H1 (cell line): ENCODE measurements at regions not wholly inside any gene's neighbourhood (a gene's known extent, or its start where the extent isn't known, plus 50 kb on each side); places are given as distances from the start of the nearest gene placed in this dataset.

Experiments
- CTCF ChIA-PET: fragments of 300-600 bp; sonication (Branson Sonifier 250); formaldehyde crosslinking; loops from one replicate; lab custom pipeline; 2021; ENCODE audit not compliant: partially characterized antibody; lab: Charles Lee
- POLR2A ChIA-PET: fragments of 300-600 bp; sonication (Branson Sonifier 250); formaldehyde crosslinking; loops from one replicate; lab custom pipeline; 2021; ENCODE audit warnings: inconsistent platforms; ENCODE audit not compliant: partially characterized antibody; lab: Charles Lee
- DNase-seq, 2 experiments: peaks; one replicate each; pipeline versions ENCODE4 v3.0.0 to v3.0.0-alpha.2; 2010 to 2022; ENCODE audit warnings: low spot score in 2 of 2, low read depth in 1 of 2, mixed read lengths in 1 of 2
- FAIRE-seq: peaks from 2 replicates; lab custom pipeline; 2011; peaks lifted over from hg19 to GRCh38; lab: Jason Lieb, UNC
- H2AFZ ChIP-seq: 2 replicates; pipeline ENCODE4 v1.8.1; 2012; ENCODE audit warnings: low read length, inconsistent platforms
- H2AK5ac ChIP-seq: 2 replicates; pipeline ENCODE4 v1.6.1; 2013; ENCODE audit warnings: low read depth, low read length
- H2BK120ac ChIP-seq: replicated peaks from 2 replicates; pipeline ENCODE3; 2013; ENCODE audit warnings: low read depth, low read length, inconsistent platforms
- H2BK12ac ChIP-seq: 2 replicates; pipeline ENCODE4 v1.6.1; 2013; ENCODE audit warnings: low read depth, low read length
- H2BK15ac ChIP-seq: 2 replicates; pipeline ENCODE4 v1.6.1; 2013; ENCODE audit warnings: low read length
- H2BK20ac ChIP-seq: 2 replicates; pipeline ENCODE4 v1.6.1; 2013; ENCODE audit warnings: low read length
- H2BK5ac ChIP-seq: 2 replicates; pipeline ENCODE4 v1.6.1; 2013; ENCODE audit warnings: low read depth, low read length
- H3K14ac ChIP-seq: 2 replicates; pipeline ENCODE4 v1.6.1; 2013; ENCODE audit warnings: inconsistent platforms; ENCODE audit not compliant: insufficient read length
- H3K18ac ChIP-seq: 2 replicates; pipeline ENCODE4 v1.6.1; 2013; ENCODE audit warnings: low read length; ENCODE audit errors: extremely low read depth
- H3K23ac ChIP-seq: 2 replicates; pipeline ENCODE4 v1.6.1; 2013; ENCODE audit warnings: inconsistent platforms; ENCODE audit not compliant: insufficient read length
- H3K23me2 ChIP-seq: 2 replicates; pipeline ENCODE4 v1.6.1; 2013; ENCODE audit warnings: low read depth, low read length
- H3K27ac ChIP-seq: 2 replicates; pipeline ENCODE4 v1.6.1; 2011; ENCODE audit warnings: low read depth, low read length, inconsistent platforms
- H3K27me3 ChIP-seq, 4 experiments: replicated peaks in 1 of 4; 1 replicate in 1 of 4; 2 replicates in 3 of 4; pipeline versions ENCODE4 v1.6.1 to v1.8.1; 2011 to 2013; ENCODE audit warnings: low read length in 3 of 4, mild to moderate bottlenecking in 3 of 4, inconsistent platforms in 2 of 4, mixed read lengths in 2 of 4, moderate library complexity in 1 of 4; ENCODE audit not compliant: control insufficient read depth in 3 of 4, insufficient read depth in 3 of 4; ENCODE audit errors: extremely low read depth in 1 of 4
- H3K36me3 ChIP-seq, 4 experiments: 2 replicates each; pipeline versions ENCODE4 v1.6.1 to v1.8.1; 2011 to 2013; ENCODE audit warnings: mild to moderate bottlenecking in 4 of 4, low read length in 3 of 4, moderate library complexity in 2 of 4, control low read depth in 1 of 4, inconsistent platforms in 1 of 4; ENCODE audit not compliant: insufficient read depth in 4 of 4, control insufficient read depth in 2 of 4
- H3K4ac ChIP-seq: replicated peaks from 2 replicates; pipeline ENCODE3; 2013; ENCODE audit warnings: low read length, low read depth, mixed read lengths, inconsistent platforms; ENCODE audit not compliant: insufficient read length
- H3K4me1 ChIP-seq, 4 experiments: replicated peaks in 1 of 4; 1 replicate in 1 of 4; 2 replicates in 3 of 4; pipeline versions ENCODE4 v1.6.1 to v1.8.1; 2011 to 2013; ENCODE audit warnings: low read length in 3 of 4, inconsistent platforms in 2 of 4, mixed read lengths in 1 of 4; ENCODE audit not compliant: insufficient read depth in 4 of 4, control insufficient read depth in 3 of 4
- H3K4me2 ChIP-seq, 2 experiments: 2 replicates each; pipeline versions ENCODE4 v1.6.1 to v1.8.1; 2011 to 2013; ENCODE audit warnings: low read depth in 2 of 2, low read length in 2 of 2, control low read depth in 1 of 2, inconsistent platforms in 1 of 2, mild to moderate bottlenecking in 1 of 2; ENCODE audit not compliant: insufficient read depth in 1 of 2
- H3K4me3 ChIP-seq, 4 experiments: fragments of 200-600, 300-600 bp in 1 of 4; sonication (generic), shearing (Covaris generic), sonication (Bioruptor Twin) in 1 of 4; 2 replicates each; pipeline versions ENCODE4 v1.5.1 to v1.8.1; 2011 to 2016; ENCODE audit warnings: low read length in 4 of 4, low read depth in 3 of 4, control low read depth in 2 of 4, inconsistent platforms in 2 of 4, mild to moderate bottlenecking in 2 of 4, mixed read lengths in 1 of 4, moderate library complexity in 1 of 4; ENCODE audit not compliant: insufficient read depth in 2 of 4; ENCODE audit errors: extremely low read depth in 1 of 4
- H3K56ac ChIP-seq: replicated peaks from 2 replicates; pipeline ENCODE3; 2013; ENCODE audit warnings: low read depth, mild to moderate bottlenecking, mixed read lengths, low read length, inconsistent platforms; ENCODE audit not compliant: insufficient read length
- H3K79me1 ChIP-seq: 2 replicates; pipeline ENCODE4 v1.6.1; 2013; ENCODE audit warnings: low read depth, low read length, control low read depth
- H3K79me2 ChIP-seq, 2 experiments: 2 replicates each; pipeline versions ENCODE4 v1.6.1 to v1.8.1; 2012 to 2013; ENCODE audit warnings: low read length in 2 of 2, mild to moderate bottlenecking in 2 of 2, inconsistent platforms in 1 of 2; ENCODE audit not compliant: insufficient read depth in 2 of 2, control insufficient read depth in 1 of 2
- H3K9ac ChIP-seq, 4 experiments: replicated peaks in 1 of 4; 1 replicate in 1 of 4; 2 replicates in 3 of 4; pipeline versions ENCODE4 v1.6.1 to v1.8.1; 2011 to 2013; ENCODE audit warnings: low read depth in 3 of 4, low read length in 3 of 4, control low read depth in 2 of 4, mild to moderate bottlenecking in 2 of 4, moderate library complexity in 2 of 4, inconsistent platforms in 1 of 4; ENCODE audit errors: extremely low read depth in 1 of 4
- H3K9me3 ChIP-seq, 2 experiments: 2 replicates each; pipeline versions ENCODE4 v1.6.1 to v1.8.1; 2012 to 2013; ENCODE audit warnings: mild to moderate bottlenecking in 2 of 2, moderate library complexity in 2 of 2, control low read depth in 1 of 2, inconsistent platforms in 1 of 2, low read depth in 1 of 2, low read length in 1 of 2, mixed read lengths in 1 of 2; ENCODE audit not compliant: insufficient read depth in 2 of 2
- H4K20me1 ChIP-seq, 2 experiments: replicated peaks in 1 of 2; 2 replicates each; pipeline versions ENCODE3 to v1.8.1; 2011 to 2013; ENCODE audit warnings: inconsistent platforms in 2 of 2, low read length in 2 of 2, mild to moderate bottlenecking in 1 of 2; ENCODE audit not compliant: insufficient read depth in 2 of 2, control insufficient read depth in 1 of 2
- H4K5ac ChIP-seq: 2 replicates; pipeline ENCODE4 v1.6.1; 2013; ENCODE audit warnings: low read length, low read depth, mixed read lengths, inconsistent platforms; ENCODE audit not compliant: insufficient read length
- H4K8ac ChIP-seq: 2 replicates; pipeline ENCODE4 v1.8.0; 2013; ENCODE audit warnings: mild to moderate bottlenecking, moderate library complexity, low read length, inconsistent platforms; ENCODE audit not compliant: insufficient read depth; ENCODE audit errors: extremely low read depth
- H4K91ac ChIP-seq: replicated peaks from 2 replicates; pipeline ENCODE3; 2013; ENCODE audit warnings: low read length, mixed read lengths, inconsistent platforms; ENCODE audit not compliant: insufficient read length
- KDM1A ChIP-seq: fragments of 200-600, 300-600 bp; sonication (generic); IDR thresholded peaks from 2 replicates; pipeline ENCODE4 v1.7.1; 2016; ENCODE audit warnings: mild to moderate bottlenecking, low read length, borderline replicate concordance
- RXRA ChIP-seq: IDR thresholded peaks from 2 replicates; pipeline ENCODE4 v1.6.1; 2011; ENCODE audit warnings: low read depth, mild to moderate bottlenecking, low read length, moderate library complexity; ENCODE audit not compliant: insufficient read depth
- TCF12 ChIP-seq: IDR thresholded peaks from 2 replicates; pipeline ENCODE4 v1.6.1; 2011; ENCODE audit warnings: low read depth, mild to moderate bottlenecking, low read length
- WGBS, 2 experiments: shearing (Covaris generic) in 1 of 2; methylation state at CpG; one replicate each; pipeline versions ENCODE4 v1.1.6 to v1.1.7; 2013 to 2015; ENCODE audit warnings: low lambda C conversion rate in 2 of 2, mixed read lengths in 2 of 2, inconsistent platforms in 1 of 2, low coverage in 1 of 2, missing lambda C conversion rate in 1 of 2; ENCODE audit not compliant: insufficient replicate concordance in 2 of 2, insufficient coverage in 1 of 2, insufficient read length in 1 of 2; ENCODE audit errors: extremely low coverage in 1 of 2, missing lambda C conversion rate in 1 of 2; 5-methylcytosine and 5-hydroxymethylcytosine counted together
- TF ChIP-seq, protein P1 (sequence below): IDR thresholded peaks from 2 replicates; pipeline ENCODE4 v1.6.1; 2011; ENCODE audit warnings: low read depth, mild to moderate bottlenecking, low read length; ENCODE audit not compliant: insufficient read depth

DNA sequence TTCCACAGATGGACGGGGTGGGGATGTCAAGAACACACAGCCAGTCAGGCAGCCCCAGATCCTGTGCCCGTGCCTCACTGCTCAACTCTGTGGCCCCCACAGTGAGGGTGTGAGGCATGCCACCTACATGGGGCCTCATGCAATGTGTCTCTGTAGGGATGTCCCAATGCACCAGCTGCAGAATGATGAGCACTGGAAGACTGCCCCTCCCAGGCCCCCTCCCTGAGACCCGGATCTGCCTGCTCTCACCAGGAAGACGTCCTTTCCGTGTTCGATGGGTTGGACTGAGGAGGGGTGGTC, 124.2 kb downstream of the TWIST2 start:
- no peak overlapping the region for H2BK5ac ChIP-seq
- no peak overlapping the region for H3K56ac ChIP-seq
- peaks cover 0 to 14% (median 7%) of the 10 kb centered on the region in 4 experiments; a peak in 4 of 7 replicates for H3K27me3 ChIP-seq
- no peaks in the 10 kb centered on the region for H4K20me1 ChIP-seq
- H3K4me3 ChIP-seq: no peak overlapping the region
- H3K4me2 ChIP-seq: no peak overlapping the region
- no peaks in the 10 kb centered on the region for H3K23me2 ChIP-seq
- no peak overlapping the region for H4K91ac ChIP-seq
- no peak overlapping the region for H3K9ac ChIP-seq
- no peak overlapping the region for H2BK120ac ChIP-seq
- POLR2A ChIA-PET: no interaction called here
- no peaks in the 10 kb centered on the region for H3K9me3 ChIP-seq
- H4K8ac ChIP-seq: no peak overlapping the region; the same call in 1 of the 2 replicates
- H3K4me1 ChIP-seq: no peaks in the 10 kb centered on the region; a peak in 1 of 7 replicates
- FAIRE-seq (no peak), DNase-seq (no peak)
- H4K5ac ChIP-seq: no peak overlapping the region
- no peak overlapping the region for H2BK15ac ChIP-seq
- no peak overlapping the region for H2BK20ac ChIP-seq
- no peak overlapping the region for H2BK12ac ChIP-seq
- no peak overlapping the region for H3K27ac ChIP-seq
- H3K18ac ChIP-seq: no peak overlapping the region
- H3K79me2 ChIP-seq: no peaks in the 10 kb centered on the region
- no peak overlapping the region for H3K23ac ChIP-seq
- H3K14ac ChIP-seq: no peak overlapping the region
- CTCF ChIA-PET: no interaction called here
- no peak overlapping the region for H2AK5ac ChIP-seq
- H3K4ac ChIP-seq: no peak overlapping the region
- TF ChIP-seq RXRA (no peak), KDM1A (no peak), TCF12 (no peak)
- TF ChIP-seq, protein P1, sequence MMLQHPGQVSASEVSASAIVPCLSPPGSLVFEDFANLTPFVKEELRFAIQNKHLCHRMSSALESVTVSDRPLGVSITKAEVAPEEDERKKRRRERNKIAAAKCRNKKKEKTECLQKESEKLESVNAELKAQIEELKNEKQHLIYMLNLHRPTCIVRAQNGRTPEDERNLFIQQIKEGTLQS: no peak
- no peak overlapping the region for H2AFZ ChIP-seq
- WGBS, 2 experiments: 87% methylated on average over 6 of the region's 6 CpGs; no CpG with 5 or more reads in 1 of the 2 experiments
- H3K36me3 ChIP-seq: no peaks in the 10 kb centered on the region
- H3K79me1 ChIP-seq: no peaks in the 10 kb centered on the region
